SKM-1 (cell line): ENCODE measurements at regions not wholly inside any gene's neighbourhood (a gene's known extent, or its start where the extent isn't known, plus 50 kb on each side); places are given as distances from the start of the nearest gene placed in this dataset.
"Not testable (repeated sequence)": the region's sequence is repeated elsewhere in the genome, so short reads cannot be mapped to it uniquely, and the experiment has no call there.

Experiments
- DNase-seq: peaks from one replicate; lab custom pipeline; 2025; ENCODE audit not compliant: unreplicated experiment; lab: John Stamatoyannopoulos, UW

DNA sequence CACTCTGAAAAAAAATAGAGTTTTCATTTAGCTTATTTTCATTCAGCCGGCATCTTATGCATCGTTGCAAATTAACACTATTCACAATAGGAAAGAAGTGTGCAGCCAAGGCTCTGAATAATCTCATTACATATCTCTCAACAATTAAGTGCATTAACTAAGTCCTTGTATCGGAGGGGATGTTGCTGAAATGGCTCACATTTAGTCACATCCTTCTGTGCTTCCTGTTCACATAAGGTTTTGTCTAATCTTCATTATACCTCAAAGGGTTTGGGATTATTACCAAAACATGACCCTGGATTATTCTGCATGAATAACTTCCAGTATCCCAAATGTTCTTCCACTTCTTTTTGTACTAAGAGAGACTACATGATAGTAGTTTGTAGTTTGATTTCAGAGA, 278.0 kb upstream of the GRIA1 start:
- DNase-seq, result no peak

DNA sequence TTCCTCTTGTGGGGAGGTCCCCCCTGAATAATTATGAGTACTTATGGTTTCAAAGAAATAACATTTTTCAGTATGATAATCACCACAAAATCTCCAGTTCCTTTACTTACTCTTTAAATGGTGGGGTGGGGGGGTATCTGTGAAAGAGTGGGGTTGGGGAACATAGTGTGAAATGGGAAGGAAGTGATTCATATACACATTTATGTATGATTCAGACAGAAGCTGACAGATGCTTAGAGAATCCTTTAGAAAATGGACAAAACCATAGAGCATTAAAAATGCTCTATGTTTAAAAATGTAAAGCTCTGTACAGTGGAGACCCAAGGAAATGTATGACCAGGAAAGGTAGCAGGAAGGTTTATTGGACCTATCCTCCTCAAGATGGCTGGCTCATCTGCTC, 267.5 kb upstream of the GRIA1 start:
- no peak for DNase-seq

DNA sequence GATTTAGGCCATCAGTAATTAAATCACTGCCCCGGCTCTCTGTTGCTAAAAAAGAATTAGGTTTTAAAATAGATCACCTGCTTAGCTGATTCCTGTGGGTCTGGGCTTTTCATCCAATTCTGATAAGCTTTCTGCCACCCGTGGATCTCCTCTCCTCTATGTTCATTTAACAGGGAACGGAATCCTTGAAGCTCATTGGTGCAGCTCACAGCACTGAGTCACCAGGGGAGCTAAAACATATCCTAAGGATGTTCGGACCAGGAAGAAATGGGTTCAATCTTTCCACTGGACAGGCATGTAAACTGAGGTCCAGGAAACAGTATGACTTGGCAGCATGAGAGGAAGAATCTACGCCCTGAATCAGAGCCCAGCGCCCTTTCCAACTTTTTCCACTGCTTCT, 267.1 kb upstream of the GRIA1 start:
- no peak for DNase-seq

GRCh38 chr5:153224651-153225050, 265.8 kb upstream of the GRIA1 start:
- no peak for DNase-seq

GRCh38 chr5:153233933-153234332, 256.5 kb upstream of the GRIA1 start:
- no peak for DNase-seq

- DNase-seq, result no peak
Observed at GRCh38 chr5:153236319-153236718, 254.2 kb upstream of the GRIA1 start.

- no peak for DNase-seq
Observed at GRCh38 chr5:153237671-153238332, 252.7 kb upstream of the GRIA1 start.

DNA sequence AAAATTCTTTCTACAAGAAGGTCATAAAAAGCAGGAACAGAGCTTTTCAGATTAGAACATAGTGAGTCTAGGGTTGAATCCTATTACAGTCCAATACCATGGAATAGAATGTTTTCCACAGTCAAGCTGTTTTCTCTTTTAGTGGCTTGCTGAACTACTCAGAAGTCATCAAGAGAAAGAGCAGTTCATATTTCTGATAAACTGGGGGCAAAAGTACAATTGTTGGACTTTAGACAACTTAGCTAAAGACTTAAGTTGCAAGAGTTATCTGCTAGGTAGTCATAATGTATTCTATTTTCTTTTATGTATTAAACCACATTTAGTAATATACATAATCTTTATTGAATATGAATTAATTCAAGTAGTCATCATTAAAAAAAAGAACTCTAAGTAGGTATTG, 233.1 kb upstream of the GRIA1 start:
- no peak for DNase-seq

DNA sequence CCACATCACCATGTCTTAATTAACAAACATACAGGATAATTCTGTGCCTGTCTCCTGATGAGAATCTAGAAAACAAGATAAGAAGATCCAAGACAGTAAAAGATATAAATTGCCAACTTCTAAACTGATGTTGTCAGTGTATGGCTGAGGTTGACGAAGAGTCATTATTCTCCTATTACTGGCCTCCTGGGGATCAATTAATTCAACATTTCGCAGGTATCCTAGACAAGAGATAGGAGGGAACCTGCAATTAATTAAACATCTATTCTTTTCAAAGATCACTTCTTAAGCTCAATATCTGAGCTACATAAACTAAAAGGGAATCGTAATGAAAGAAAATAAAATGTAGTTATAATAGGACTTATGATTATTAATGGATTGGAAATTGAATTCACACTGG, 232.0 kb upstream of the GRIA1 start:
- DNase-seq, result no peak

DNA sequence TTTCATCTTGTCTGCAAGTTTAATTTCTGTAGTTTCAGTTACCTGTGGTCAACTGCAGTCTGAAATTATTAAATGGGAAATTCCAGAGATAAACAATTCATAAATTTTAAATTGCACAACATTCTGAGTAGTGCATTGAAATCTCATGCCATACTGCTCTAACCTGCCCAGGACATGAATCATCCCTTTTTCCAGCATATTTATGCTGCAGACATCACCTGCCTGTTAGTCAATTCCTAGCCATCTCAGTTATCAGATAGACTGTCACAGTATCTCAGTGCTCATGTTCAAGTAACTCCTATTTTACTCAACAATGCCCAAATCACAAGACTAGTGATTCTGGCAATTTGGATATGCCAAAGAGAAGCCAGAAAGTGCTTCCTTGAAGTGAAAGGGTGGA, 223.0 kb upstream of the GRIA1 start:
- no peak for DNase-seq

- DNase-seq, result no peak
Observed at GRCh38 chr5:153275695-153276094, 214.8 kb upstream of the GRIA1 start.

GRCh38 chr5:153276151-153276550, 214.3 kb upstream of the GRIA1 start:
- no peak for DNase-seq

- DNase-seq, result not testable (repeated sequence)
Observed at GRCh38 chr5:153296251-153296844, 194.1 kb upstream of the GRIA1 start.

- no peak for DNase-seq
Observed at GRCh38 chr5:153299891-153300290, 190.6 kb upstream of the GRIA1 start.

- DNase-seq, result no peak
Observed at GRCh38 chr5:153308282-153308681, 182.2 kb upstream of the GRIA1 start.

GRCh38 chr5:153318556-153318955, 171.9 kb upstream of the GRIA1 start:
- no peak for DNase-seq

DNA sequence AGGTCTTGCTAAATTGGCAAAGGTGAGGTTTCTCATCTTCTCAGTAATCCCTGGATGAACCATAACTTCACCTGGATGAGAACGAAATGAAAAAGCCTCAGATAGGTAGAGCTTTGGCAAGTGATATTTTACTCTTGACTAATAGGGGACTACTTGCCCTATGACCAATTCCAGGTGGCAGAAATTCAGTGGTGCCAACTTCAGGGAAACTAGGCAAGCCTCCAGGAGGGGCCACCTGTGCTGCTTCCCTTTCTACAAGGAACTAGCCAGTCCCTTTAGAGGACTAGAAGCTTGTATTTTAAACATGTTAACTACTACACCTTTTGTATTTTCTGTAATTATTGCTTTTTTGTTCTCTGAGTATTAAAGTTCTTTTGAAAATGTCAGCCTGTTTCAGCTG, 169.0 kb upstream of the GRIA1 start:
- no peak for DNase-seq

- no peak for DNase-seq
Observed at GRCh38 chr5:153340139-153340538, 150.3 kb upstream of the GRIA1 start.

GRCh38 chr5:153340738-153341137, 149.7 kb upstream of the GRIA1 start:
- DNase-seq, result no peak

DNA sequence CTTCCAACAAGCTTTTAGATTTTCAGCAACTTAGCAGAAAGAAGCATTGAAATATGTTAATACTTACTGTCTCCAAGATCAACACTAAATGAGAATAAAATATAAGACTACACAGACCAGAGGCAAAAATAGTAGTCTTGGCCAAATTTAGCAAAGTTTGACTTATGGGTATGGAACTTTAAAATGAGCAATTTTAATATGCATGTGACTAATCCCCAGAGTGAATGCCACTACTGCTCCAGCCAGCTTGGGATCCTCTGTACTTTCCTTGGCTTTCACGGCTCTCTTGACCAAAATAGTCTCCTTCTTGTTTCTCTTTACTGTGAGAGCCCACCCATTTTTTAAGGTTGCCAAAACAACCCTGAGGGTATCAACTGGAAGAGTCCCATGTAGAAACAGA, 148.0 kb upstream of the GRIA1 start:
- DNase-seq, result no peak

DNA sequence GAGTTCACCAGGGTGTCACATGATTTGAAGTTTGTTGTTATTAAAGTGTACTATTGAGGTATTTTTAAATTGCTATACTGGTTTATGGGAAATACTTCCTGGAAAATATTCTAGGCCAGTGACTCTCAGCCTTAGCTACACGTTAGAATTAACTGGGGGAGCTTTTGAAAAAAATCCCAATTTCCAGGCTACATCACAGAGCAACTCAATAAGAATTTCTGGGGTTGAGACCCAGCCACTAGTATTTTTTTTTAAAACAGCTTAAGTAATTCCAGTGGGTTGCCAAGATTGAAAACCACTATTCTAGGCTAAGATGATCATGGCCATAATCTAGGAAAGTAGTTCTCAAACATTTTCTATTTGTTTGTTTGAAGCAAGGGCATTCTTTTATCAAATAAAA, 142.9 kb upstream of the GRIA1 start:
- DNase-seq, result no peak

GRCh38 chr5:153350175-153350883, 140.1 kb upstream of the GRIA1 start:
- DNase-seq, result no peak
